Naive thymus-derived CD8-positive, alpha-beta T cell (primary cell): ENCODE measurements at regions not wholly inside any gene's neighbourhood (a gene's known extent, or its start where the extent isn't known, plus 50 kb on each side); places are given as distances from the start of the nearest gene placed in this dataset.
"Not testable (repeated sequence)": the region's sequence is repeated elsewhere in the genome, so short reads cannot be mapped to it uniquely, and the experiment has no call there.

Experiments
- ATAC-seq, 2 donors: fragments of 150-1000 bp; cut with Tn5 transposase in 1 of 2; sonication (Bioruptor Pico), chemical (Tn5 transposase) in 1 of 2; 1 replicate in 1 of 2; 2 replicates in 1 of 2; pipeline ENCODE4 v1.10.0; 2021; ENCODE audit warnings: mild to moderate bottlenecking in 2 of 2, moderate library complexity in 2 of 2
- POLR2A ChIA-PET: fragments of 350-600 bp; sonication (Branson Sonifier 250); formaldehyde crosslinking; loops from one replicate; lab custom pipeline; 2021; ENCODE audit warnings: antibody characterized with exemption; lab: Charles Lee
- DNase-seq, 10 donors: peaks; one replicate each; pipeline versions ENCODE4 v3.0.0 to v3.0.0-alpha.2; 2020 to 2022
- H3K27ac Mint-ChIP-seq, 10 donors: one replicate each; pipeline ENCODE4 v1.8.0; 2020 to 2022; ENCODE audit warnings: mild to moderate bottlenecking in 10 of 10, mixed read lengths in 10 of 10, moderate library complexity in 4 of 10, inconsistent platforms in 1 of 10
- H3K27me3 Mint-ChIP-seq, 5 donors: one replicate each; pipeline ENCODE4 v1.8.0; 2021 to 2022; ENCODE audit warnings: mixed read lengths in 5 of 5
- H3K36me3 Mint-ChIP-seq, 3 donors: one replicate each; pipeline ENCODE4 v1.8.0; 2020 to 2022; ENCODE audit warnings: mixed read lengths in 3 of 3, mild to moderate bottlenecking in 2 of 3, inconsistent platforms in 1 of 3
- H3K4me1 Mint-ChIP-seq, 4 donors: one replicate each; pipeline ENCODE4 v1.8.0; 2021 to 2022; ENCODE audit warnings: mixed read lengths in 4 of 4
- H3K4me3 Mint-ChIP-seq, 10 donors: one replicate each; pipeline ENCODE4 v1.8.0; 2020 to 2022; ENCODE audit warnings: mild to moderate bottlenecking in 10 of 10, mixed read lengths in 10 of 10, moderate library complexity in 6 of 10, inconsistent platforms in 1 of 10
- H3K9me3 Mint-ChIP-seq, 9 donors: one replicate each; pipeline ENCODE4 v1.8.0; 2020 to 2022; ENCODE audit warnings: mixed read lengths in 9 of 9, mild to moderate bottlenecking in 3 of 9, inconsistent platforms in 1 of 9, moderate library complexity in 1 of 9

DNA sequence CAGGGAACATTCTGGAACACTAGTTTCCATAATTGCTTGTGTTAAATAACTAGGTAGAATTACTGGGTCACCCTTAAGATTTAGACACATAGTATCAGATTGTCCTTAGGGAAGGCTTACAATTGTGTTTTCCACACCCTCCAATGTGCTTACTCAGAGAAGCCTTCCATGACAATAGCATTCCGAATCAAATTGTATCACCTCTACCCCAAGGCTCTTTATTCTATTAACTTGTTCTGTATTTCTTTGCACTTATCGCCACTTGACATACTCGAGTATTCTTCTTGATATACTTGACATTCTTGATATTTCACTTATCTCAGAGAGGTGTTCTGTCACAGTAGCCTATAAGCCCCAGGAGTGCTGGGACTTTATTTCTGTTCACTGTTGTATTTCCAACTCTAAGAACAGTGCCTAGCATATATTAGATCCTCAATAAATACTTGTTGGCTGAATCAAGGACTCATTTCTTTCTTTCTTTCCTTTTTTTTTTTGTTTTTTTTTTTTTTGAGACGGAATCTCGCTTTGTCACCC, 238.9 kb upstream of the PDZRN3 start:
- Mint-ChIP-seq H3K36me3 (no peaks in the 10 kb centered on the region), H3K4me3 (no peak overlapping the region), H3K27me3 (no peaks in the 10 kb centered on the region), H3K27ac (no peak overlapping the region), H3K9me3 (peaks cover 0 to 10% (median 0%) of the 10 kb centered on the region in 9 donors), H3K4me1 (no peaks in the 10 kb centered on the region)
- DNase-seq = no peak
- POLR2A ChIA-PET = no interaction called here
- ATAC-seq = no peak

DNA sequence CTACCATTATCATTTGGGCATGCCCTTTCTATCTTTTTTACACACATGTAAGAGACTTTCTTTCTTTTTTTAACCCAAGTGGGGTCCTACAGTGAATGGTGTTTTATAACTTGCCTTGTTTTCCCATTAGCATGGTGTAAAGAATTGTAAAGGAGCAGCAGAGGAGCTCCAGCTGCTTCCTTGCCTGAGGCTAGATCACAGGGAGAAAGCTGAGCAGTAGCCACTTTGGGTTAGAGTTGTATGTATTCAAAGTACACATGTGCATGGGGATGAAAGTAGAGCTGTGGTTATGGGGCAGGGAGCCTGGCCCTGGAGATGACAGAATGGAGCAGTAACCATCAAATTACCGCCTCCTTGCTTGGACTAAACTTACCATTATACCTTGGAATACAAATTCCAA, 231.1 kb upstream of the PDZRN3 start:
- no peak overlapping the region for H3K27ac Mint-ChIP-seq
- ATAC-seq (no peak), DNase-seq (no peak)
- peaks cover 0 to 1% (median 0%) of the 10 kb centered on the region in 5 donors for H3K27me3 Mint-ChIP-seq
- POLR2A ChIA-PET = no interaction called here
- peaks cover 0 to 15% (median 6%) of the 10 kb centered on the region in 9 donors for H3K9me3 Mint-ChIP-seq
- H3K4me3 Mint-ChIP-seq = no peak overlapping the region
- no peaks in the 10 kb centered on the region for H3K4me1 Mint-ChIP-seq
- no peaks in the 10 kb centered on the region for H3K36me3 Mint-ChIP-seq

DNA sequence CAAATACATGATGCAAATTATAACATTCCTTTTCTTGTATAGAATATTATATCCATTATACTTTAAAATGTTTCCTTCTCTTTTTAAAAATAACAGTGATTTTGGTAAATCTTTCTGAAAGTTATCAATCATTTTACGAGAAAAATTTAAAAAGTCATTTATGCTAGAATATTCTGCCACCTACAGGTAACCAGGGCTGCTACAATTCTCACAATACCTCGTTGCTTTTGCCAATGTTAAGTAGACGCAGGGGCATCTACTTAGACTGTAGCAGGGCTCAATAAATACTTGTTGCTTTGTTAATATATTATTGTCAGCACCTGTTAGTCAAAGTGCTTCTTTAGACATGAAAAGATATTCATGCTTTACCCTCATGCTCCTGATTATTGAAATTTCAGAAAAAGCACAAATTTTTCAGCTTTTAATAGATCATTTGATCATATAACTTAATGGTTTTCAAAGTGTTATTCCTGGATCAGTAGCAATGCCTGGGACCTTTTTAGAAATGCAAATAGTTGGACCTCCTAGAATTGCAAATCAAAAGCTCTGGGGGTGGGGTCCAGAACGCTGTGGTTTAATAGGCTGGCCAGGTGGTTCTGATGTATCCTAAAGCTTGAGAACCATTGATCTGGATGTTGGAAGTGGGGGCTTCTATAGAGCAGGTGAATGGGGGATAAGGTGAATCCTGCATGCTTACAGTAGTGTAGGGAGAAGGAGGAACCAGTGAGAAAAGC, 223.6 kb upstream of the PDZRN3 start:
- DNase-seq = no peak
- POLR2A ChIA-PET = no interaction called here
- no peak overlapping the region for H3K4me3 Mint-ChIP-seq
- peaks cover 4 to 15% (median 9%) of the 10 kb centered on the region in 9 donors for H3K9me3 Mint-ChIP-seq
- no peaks in the 10 kb centered on the region for H3K4me1 Mint-ChIP-seq
- H3K27me3 Mint-ChIP-seq = peaks cover 0 to 1% (median 0%) of the 10 kb centered on the region in 5 donors
- H3K27ac Mint-ChIP-seq = no peak overlapping the region
- no peak for ATAC-seq
- H3K36me3 Mint-ChIP-seq = peaks cover 0 to 5% (median 0%) of the 10 kb centered on the region in 3 donors

DNA sequence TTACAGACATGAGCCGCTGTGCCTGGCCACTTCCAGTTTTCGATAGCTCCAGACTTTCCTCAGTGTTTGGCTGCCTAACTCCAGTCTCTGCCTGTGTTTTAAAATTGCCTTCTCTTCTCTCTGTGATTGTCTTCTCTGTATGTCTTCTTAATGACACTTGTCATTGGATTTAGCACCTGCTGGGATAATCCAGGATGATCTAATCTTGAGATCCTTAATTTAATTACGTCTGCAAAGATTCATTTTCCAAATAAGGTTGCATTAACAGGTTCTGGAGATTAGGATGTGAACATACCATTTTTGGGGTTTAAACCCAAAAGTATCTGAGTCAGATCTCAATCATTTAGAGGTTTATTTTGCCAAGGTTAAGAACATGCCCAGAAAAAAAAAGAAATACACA, 222.2 kb upstream of the PDZRN3 start:
- Mint-ChIP-seq H3K4me1 (no peaks in the 10 kb centered on the region), H3K36me3 (peaks cover 0 to 5% (median 0%) of the 10 kb centered on the region in 3 donors), H3K27me3 (peaks cover 0 to 1% (median 0%) of the 10 kb centered on the region in 5 donors), H3K27ac (no peak overlapping the region), H3K4me3 (no peak overlapping the region), H3K9me3 (peaks cover 6 to 18% (median 9%) of the 10 kb centered on the region in 9 donors)
- DNase-seq = no peak
- no peak for ATAC-seq
- POLR2A ChIA-PET = no interaction called here

DNA sequence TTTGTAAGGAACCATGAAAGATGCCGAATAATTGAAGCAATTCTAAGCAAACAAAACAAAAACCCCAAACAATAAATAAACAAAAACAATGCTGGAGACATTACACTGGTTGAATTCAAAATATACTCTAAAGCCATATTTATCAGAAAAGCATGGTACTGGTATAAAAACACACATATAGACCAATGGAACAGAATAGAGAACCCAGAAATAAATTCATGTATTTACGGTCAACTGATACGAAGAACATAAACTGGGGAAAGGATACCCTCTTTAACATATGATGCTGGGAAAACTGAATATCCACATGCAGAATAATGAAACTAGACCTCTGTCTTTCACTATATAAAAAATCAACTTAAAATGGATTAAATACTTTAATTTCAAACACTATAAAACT, 214.3 kb upstream of the PDZRN3 start:
- H3K4me1 Mint-ChIP-seq = no peaks in the 10 kb centered on the region
- DNase-seq (no peak), ATAC-seq (no peak)
- H3K27ac Mint-ChIP-seq = no peak overlapping the region
- H3K9me3 Mint-ChIP-seq = peaks cover 13 to 53% (median 26%) of the 10 kb centered on the region in 9 donors
- POLR2A ChIA-PET = no interaction called here
- peaks cover 0 to 17% (median 0%) of the 10 kb centered on the region in 3 donors for H3K36me3 Mint-ChIP-seq
- no peaks in the 10 kb centered on the region for H3K27me3 Mint-ChIP-seq
- H3K4me3 Mint-ChIP-seq = no peak overlapping the region

DNA sequence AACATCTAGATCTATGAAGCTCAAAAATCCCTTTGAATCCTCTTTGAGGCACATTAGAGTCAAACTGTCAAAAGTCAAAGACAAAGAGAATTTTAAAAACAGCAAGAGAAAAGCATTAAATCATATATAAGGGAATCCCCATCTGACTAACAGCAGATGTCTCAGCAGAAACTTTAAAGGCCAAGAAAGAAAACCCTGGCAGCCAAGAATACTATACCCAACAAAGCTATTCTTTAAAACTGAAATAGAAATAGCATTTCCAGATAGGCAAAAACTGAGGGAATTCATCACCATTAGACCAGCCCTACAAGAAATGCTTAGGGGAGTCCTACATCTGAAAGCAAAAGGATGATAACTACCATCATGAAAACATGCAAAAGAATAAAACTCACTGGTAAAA, 211.2 kb upstream of the PDZRN3 start:
- Mint-ChIP-seq H3K4me1 (no peaks in the 10 kb centered on the region), H3K36me3 (peaks cover 0 to 17% (median 0%) of the 10 kb centered on the region in 3 donors), H3K27me3 (no peaks in the 10 kb centered on the region), H3K4me3 (no peak overlapping the region), H3K27ac (no peak overlapping the region), H3K9me3 (peaks cover 13 to 44% (median 20%) of the 10 kb centered on the region in 9 donors)
- ATAC-seq (no peak), DNase-seq (no peak)
- POLR2A ChIA-PET = no interaction called here

DNA sequence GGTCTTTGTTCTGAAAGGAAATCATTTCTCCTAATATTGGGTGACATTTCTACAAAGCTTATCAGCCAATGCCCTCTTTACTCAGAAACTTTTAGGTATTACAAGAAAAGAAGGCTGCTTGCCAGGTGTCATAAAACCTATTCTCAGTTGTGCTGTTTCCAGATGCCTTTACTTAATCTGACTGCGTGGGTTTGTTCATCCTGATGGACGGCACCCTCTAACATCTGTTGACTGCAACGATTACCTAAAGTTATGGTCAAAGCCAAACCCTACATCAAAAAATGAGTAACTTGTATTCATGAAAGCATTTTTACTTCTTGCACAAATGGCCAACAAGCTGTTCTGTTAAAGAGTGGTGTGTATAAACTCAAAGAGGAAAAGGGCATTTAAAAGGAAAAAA, 207.7 kb upstream of the PDZRN3 start:
- peaks cover 6 to 29% (median 14%) of the 10 kb centered on the region in 9 donors for H3K9me3 Mint-ChIP-seq
- POLR2A ChIA-PET = no interaction called here
- ATAC-seq (no peak), DNase-seq (no peak)
- no peaks in the 10 kb centered on the region for H3K27me3 Mint-ChIP-seq
- no peak overlapping the region for H3K27ac Mint-ChIP-seq
- no peaks in the 10 kb centered on the region for H3K4me1 Mint-ChIP-seq
- no peak overlapping the region for H3K4me3 Mint-ChIP-seq
- H3K36me3 Mint-ChIP-seq = peaks cover 0 to 17% (median 0%) of the 10 kb centered on the region in 3 donors

DNA sequence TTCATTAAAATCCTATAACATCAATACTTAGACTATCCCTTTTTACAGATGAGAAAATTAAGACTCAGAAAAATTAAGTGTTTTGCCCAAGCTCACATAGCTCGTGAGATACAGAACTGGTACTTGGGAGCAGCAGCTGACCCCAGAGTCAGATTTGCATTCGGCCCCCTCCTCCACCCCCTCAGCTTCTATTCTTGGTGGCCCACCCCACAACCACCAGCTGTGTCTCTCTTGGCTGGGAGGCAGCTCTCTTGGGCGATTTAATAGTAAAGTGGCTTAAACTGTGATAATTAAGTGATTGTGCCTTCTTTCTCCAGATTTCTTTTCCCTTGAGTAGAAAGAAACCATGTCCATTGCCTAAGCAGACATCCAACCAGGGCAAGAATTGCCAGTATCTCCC, 203.6 kb upstream of the PDZRN3 start:
- no peak overlapping the region for H3K27ac Mint-ChIP-seq
- no peak for DNase-seq
- POLR2A ChIA-PET = no interaction called here
- peaks cover 0 to 11% (median 2%) of the 10 kb centered on the region in 9 donors for H3K9me3 Mint-ChIP-seq
- H3K27me3 Mint-ChIP-seq = no peaks in the 10 kb centered on the region
- H3K4me1 Mint-ChIP-seq = no peaks in the 10 kb centered on the region
- no peak for ATAC-seq
- H3K4me3 Mint-ChIP-seq = no peak overlapping the region
- H3K36me3 Mint-ChIP-seq = no peaks in the 10 kb centered on the region

DNA sequence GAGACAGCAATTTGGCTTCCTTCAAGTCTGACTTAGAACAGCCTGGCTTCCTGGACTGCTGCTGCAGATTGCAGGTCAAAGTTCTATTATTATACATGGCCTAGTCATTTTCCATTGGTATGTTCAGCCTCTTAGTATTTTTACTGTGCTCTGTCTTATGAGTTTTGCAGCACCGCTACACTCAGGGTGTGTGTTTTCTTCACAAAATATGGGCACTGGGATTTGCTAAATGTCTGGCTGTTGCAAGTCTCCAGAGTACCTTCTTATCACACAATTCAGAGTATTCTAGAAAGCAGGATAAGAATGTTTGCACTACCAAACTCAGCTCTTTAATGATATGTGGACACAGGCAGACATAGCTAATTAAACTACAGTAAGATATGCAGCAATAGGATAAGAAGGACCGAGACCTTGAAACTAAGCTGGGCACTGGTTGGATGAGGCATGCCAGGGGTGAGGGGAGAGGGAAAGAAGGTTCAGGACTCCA, 203.0 kb upstream of the PDZRN3 start:
- DNase-seq (no peak), ATAC-seq (no peak)
- POLR2A ChIA-PET = no interaction called here
- Mint-ChIP-seq H3K4me3 (no peak overlapping the region), H3K4me1 (no peaks in the 10 kb centered on the region), H3K27ac (no peak overlapping the region), H3K36me3 (no peaks in the 10 kb centered on the region), H3K27me3 (no peaks in the 10 kb centered on the region), H3K9me3 (peaks cover 0 to 11% (median 3%) of the 10 kb centered on the region in 9 donors)

DNA sequence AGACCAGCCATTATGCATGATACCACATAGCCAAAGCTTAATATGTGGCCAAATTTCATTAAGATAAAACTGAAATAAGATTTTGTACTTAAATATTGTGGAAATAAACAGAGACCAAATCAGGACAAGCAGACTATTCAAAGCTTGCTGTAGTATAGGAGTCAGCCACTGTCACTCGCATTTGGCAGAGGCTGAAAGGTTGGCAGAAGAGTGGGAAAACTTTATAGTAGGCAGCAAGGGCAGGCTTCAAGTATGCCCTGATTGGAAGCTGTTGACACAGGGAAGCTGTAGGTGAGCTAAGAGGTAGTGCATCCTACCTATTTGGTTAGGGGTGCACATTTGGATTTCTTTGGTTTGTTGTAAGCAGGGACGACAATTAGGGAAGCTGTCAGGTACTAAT, 202.5 kb upstream of the PDZRN3 start:
- no peak for DNase-seq
- H3K9me3 Mint-ChIP-seq = peaks cover 0 to 14% (median 3%) of the 10 kb centered on the region in 9 donors
- no peaks in the 10 kb centered on the region for H3K36me3 Mint-ChIP-seq
- H3K27ac Mint-ChIP-seq = no peak overlapping the region
- no peak for ATAC-seq
- H3K4me1 Mint-ChIP-seq = no peaks in the 10 kb centered on the region
- H3K4me3 Mint-ChIP-seq = no peak overlapping the region
- POLR2A ChIA-PET = no interaction called here
- H3K27me3 Mint-ChIP-seq = no peaks in the 10 kb centered on the region

DNA sequence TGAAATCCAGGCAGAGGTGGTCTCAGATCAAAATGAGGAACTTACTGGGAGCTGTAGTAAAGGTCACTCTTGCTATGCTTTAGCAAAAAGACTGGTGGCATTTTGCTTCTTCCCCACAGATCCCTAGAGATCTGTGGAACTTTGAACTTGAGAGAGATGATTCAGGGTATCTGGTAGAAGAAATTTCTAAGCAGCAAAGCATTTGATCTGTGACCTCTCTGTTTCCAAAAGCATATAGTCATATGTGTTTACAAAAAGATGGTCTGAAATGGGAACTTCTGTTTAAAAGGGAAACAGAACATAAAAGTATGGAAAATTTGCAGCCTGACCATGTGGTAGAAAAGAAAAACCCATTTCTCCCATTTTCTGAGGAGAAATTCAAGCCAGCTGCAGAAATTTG, 196.2 kb upstream of the PDZRN3 start:
- H3K4me3 Mint-ChIP-seq, DNase-seq, H3K36me3 Mint-ChIP-seq, H3K27me3 Mint-ChIP-seq, H3K27ac Mint-ChIP-seq, ATAC-seq, H3K4me1 Mint-ChIP-seq, POLR2A ChIA-PET: not testable (repeated sequence)
- H3K9me3 Mint-ChIP-seq = peaks cover 4 to 28% (median 12%) of the 10 kb centered on the region in 9 donors

DNA sequence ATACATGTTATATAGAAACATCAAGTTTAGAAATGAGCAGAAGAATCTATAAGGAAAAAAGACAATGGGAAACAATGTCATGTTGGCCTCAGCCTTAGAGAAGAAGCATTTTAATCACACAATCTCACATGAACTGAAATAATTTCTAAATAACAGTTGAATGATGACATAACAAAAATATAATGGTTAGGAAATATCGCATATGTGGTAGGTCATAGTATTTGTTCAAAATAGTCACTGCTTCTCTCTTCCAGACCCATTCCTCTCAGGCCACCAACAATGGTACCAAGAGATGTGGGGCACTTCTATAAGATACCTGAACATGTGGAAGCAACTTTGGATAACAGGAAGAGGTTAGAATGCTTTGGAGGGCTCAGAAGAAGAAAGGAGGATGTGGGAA, 195.7 kb upstream of the PDZRN3 start:
- peaks cover 4 to 27% (median 12%) of the 10 kb centered on the region in 9 donors for H3K9me3 Mint-ChIP-seq
- H3K4me1 Mint-ChIP-seq = no peaks in the 10 kb centered on the region
- no peak overlapping the region for H3K4me3 Mint-ChIP-seq
- POLR2A ChIA-PET = no interaction called here
- ATAC-seq = no peak
- H3K27ac Mint-ChIP-seq = no peak overlapping the region
- DNase-seq = no peak
- H3K36me3 Mint-ChIP-seq = no peaks in the 10 kb centered on the region
- peaks cover 0 to 5% (median 0%) of the 10 kb centered on the region in 5 donors for H3K27me3 Mint-ChIP-seq

DNA sequence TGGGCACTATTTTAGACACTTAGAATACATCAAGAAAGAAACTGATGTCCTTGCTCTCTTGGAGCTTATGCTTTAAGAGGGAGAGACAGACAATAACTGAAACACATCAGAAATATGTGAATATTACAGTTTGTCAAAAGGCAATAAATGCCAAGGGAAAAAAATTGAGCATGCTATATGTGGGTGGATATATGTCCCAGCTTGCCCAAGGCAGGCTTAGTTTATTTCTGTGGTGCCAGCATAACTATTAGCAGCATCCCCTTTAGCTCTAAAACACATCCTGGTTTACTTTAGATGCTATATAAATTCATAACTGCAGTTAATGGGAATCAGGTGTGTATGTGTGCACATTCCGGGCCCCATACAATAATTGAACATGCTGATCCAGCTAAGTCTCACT, 191.2 kb upstream of the PDZRN3 start:
- Mint-ChIP-seq H3K4me1 (no peaks in the 10 kb centered on the region), H3K9me3 (peaks cover 2 to 26% (median 10%) of the 10 kb centered on the region in 9 donors), H3K27me3 (peaks cover 0 to 11% (median 0%) of the 10 kb centered on the region in 5 donors), H3K36me3 (no peaks in the 10 kb centered on the region), H3K27ac (no peak overlapping the region), H3K4me3 (no peak overlapping the region)
- DNase-seq (no peak), ATAC-seq (no peak)
- POLR2A ChIA-PET = no interaction called here
